Inflammatory macrophage treated with lipopolysaccharide for 1 hour (primary cell): ENCODE measurements at regions not wholly inside any gene's neighbourhood (a gene's known extent, or its start where the extent isn't known, plus 50 kb on each side); places are given as distances from the start of the nearest gene placed in this dataset.
"Not testable (repeated sequence)": the region's sequence is repeated elsewhere in the genome, so short reads cannot be mapped to it uniquely, and the experiment has no call there.

Experiments
- DNase-seq, 2 donors: peaks; one replicate each; pipeline ENCODE4 v3.0.0-alpha.2; 2020 to 2022

DNA sequence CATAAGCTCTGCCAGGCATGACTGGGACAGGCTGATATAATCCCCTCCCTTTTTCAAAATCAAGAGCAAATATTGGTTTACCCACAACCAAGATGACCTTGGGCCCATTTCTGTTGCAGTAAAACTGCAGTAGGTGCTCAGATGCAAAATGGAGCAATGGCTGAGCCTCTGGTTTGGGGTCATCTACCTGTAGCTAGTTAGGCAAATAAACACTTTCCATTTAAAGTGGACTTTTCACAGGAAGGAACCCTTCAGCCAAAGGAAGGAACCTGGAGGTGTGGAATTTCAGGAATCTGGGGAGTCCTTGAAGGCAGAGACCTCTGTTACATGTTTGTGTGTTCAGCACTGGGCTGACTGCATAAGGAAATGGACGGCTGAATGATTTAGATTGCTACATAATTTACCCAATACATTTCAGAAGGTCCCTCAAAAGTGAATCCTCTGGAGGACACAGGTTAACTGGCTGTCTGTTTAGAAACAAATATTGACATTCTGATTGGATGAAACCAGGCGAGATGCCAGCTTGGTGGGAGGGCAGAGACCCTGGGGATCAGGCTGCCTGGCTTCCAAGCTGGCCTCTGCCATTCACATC is 170.1 kb upstream of the ZNF618 start:
- no peak for DNase-seq

DNA sequence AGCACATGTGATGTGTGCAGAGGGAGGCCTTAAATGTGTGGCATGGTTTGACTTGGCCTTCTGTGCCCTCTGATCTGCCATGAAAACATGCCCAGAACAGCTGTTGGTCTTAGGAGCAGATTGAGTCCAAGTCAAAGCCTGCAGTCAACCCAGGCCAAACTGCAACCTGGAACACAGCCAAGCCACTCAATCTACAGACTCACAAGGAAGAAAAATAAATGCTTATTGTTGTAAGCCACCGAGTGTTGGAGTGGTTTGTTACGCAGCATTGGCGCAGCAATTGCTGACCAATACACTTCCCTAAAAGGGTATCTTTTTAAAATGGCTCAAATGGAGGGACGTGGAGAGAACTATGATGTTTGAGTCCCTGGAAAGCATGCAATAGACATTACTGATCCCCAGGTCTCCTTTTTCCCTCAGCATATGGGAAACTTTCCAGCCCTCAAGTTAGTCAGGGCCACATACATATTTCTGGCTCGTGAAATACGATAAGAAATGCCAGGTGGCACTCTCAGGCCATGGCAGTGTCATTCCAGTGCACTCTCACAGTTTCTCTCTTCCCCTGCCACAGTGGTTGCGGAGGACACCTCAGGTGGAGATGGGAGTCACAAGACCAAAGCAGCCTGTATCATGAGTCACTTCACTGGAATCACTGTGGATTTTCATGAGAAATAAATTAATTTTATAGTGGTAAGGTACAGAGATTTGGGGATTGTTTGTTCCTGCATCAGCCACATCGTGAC is 168.0 kb upstream of the ZNF618 start:
- no peak for DNase-seq

DNA sequence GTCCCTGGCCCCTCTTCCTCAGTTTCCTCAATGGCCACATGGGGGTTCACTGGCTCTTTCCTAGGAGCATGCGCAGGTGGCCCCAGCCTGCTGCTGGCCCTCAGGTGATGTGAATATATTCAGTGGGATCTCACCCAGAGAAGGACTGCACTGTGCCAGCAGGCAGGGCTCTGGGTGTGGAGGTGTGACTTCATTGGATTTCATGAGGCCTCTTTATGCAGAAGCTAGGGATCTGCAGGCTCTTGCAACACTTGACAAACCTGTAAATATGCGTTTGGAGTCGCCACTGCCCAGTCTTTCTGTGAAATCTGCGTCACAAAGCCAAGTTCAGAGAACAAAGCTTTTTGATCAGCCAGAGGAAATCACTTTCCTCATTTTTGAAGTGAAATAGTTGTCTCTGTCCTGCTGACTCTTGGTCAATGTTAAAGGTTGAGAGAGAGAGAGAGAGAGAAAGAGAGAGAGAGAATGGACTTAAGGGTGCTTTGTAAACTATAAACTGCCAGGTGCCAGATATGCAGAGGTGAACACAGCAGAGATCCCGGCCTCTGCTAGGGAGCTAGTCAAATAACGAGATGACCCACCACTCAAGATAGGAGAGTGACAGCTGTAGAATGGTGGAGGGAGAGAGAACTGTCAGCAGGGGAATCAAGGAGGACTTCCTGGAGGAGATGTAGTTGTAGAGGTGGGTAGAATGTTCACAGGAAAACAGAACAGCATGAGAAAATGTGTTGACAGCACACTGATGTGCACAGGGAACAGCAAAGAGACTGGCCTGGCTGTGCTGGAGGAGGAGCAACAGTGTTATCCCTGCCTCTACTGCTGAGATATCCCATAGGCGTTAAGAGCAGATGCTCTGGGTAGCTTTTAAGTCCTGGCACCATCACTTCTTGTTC is 167.0 kb upstream of the ZNF618 start:
- no peak for DNase-seq

DNA sequence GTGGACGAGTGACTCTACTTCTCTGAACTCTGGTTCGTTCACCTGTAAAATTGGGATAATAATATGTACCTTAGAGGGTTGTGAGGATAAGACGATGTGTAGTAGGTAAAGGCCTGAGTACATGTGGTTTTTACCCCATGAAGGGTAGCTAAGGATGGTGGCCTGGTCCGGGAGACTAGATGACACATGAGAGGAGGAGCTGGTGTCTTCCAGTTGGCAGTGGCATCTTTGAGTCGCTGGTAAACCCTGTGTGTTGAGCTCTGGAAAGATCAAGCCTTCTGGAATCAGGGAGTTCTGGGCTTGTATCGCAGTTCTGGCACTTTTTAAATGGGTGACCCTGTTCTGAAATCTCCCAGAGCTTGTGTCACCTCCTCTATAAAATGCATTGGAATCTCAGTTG is 166.4 kb upstream of the ZNF618 start:
- DNase-seq, result no peak

DNA sequence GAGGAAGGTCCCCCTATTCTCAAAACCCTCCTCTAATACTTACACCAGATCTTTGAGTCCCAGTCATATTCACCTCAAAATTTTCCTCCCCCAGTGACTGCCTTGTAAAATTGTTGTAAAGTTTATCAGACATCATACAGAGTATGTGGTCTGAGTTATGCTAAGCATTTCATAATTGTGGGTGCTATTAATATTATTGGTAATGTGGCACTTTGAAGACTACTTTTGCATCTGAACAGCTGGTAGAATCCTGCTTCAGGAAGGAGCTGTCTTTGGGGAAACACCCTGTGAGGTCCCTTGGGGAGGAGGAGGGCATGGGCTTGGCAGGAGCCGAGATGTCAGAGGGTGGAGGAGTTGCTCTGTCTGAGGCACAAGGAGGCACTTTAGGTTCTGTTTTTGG is 164.9 kb upstream of the ZNF618 start:
- DNase-seq, result no peak

DNA sequence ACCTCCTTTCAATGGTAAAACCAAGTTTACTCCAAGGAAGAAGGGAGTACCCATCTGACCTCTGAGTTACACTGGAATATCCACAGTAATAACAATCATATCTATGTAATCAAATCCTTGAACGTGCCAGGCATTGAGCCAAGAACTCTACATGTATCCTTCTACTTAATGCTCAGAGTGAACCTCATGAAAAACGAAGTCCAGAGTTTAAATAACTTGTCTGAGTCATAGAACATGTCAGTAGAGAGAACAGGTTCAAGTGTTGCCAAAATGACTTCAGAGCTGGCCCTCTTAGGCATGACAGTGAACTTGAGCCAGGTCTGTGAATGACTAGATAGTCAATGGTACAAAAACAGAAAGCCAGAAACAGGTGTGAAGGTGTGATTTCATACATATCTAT is 164.1 kb upstream of the ZNF618 start:
- DNase-seq, result no peak

DNA sequence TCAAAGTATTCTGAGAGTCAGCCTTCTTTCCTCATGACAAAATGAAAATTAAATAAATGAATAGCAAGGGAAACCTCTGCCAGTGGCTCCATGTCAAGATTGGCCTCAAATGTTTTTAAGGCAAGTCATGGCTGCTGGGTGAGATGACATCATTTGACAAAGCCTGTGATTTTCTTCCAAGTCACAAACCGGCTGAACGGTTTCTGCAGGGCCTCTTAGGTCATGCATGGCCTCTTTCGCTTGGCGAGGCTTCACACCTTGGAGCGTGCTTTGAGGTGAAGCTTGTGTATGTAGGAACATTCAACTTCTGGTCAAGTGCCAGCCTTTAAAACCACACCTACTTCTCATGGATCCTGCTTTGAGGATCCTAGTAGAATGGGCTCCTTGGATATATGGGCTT is 161.0 kb upstream of the ZNF618 start:
- no peak for DNase-seq

DNA sequence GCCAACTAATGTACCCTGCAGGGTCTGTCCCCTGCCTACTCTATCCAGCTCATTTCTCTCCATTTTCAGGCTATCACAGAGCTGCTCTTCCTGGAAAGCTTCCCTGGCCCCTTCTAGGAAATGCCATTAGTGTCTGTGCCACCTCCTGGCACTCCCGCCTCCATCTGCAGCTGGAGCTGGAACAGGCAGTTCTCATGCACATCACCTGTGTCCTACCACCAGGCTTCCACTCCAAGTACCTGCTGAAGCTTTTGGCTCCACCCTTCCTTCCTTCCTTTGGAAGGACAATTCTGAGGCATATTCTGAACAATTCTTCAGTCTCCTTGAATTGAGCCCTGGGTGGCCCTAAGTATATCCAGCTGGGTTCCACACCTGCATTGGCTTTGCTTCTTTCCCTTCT is 156.2 kb upstream of the ZNF618 start:
- no peak for DNase-seq

DNA sequence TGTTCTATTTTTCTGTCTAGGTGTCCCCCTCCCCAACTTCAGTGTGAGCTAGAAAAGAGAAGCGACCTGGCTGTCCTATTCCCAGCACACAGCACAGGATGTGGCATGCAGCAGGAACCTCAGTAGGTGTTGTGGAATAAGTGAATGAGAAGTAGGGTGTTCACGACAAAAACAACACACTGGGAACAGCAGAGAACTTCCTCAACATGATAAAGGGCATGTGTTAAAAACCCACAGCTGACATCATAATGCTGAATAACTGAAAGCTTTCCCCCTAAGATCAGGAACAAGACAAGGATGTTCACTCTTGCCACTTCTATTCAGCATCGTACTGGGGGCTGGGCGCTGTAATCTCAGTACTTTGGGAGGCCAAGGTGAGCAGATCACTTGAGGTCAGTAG is 155.6 kb upstream of the ZNF618 start:
- DNase-seq, result peak in 1 of 2 donors; percentile 6

DNA sequence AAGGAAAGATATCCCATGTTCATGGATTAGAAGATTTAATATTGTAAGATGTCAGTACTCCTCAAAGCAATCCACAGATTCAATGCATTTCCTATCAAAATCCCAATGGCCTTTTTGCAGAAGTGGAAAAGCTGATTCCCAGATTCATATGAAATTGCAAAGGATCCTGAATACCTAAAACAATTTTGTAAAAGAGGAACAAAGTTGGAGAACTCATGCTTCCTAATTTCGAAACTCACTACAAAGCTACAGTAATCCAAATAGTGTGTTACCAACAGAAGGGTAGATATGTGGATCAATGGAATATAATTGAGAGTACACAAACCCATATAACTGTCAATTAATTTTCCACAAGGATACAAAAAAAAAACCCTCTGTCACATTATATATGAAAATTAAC is 154.3 kb upstream of the ZNF618 start:
- DNase-seq, result peak; percentile 24 to 26

DNA sequence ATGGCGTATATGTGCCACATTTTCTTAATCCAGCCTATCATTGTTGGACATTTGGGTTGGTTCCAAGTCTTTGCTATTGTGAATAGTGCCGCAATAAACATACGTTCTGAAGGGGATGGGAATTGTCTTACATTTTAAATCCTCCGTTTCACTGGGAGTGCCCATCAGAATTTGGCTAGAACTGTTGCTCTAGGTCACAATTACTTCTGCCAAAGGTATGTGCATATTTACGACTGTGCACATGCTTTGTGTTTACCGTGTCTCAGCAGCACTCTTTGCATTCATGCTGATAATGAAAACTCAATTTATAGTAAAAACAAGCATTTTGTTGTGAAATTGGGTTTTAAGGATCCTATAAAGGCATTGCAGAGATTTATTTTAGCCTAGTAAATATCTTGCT is 151.9 kb upstream of the ZNF618 start:
- no peak for DNase-seq

DNA sequence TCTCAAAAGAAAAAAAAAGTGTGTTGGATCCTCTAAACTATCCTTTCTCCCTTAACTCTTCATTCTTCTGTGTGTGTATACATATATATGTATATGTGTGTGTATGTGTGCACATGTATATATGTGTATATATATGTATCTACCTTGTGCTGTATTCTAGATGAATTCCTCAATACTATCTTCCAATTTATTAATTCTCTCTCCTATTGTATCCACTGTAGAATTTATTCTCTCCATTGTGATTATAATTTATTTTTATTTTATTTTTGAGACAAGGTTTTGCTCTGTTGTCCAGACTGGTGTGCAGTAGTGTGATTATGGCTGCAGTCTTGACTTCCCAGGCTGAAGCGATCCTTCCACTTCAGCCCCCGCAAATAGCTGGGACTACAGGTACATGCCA is 147.1 kb upstream of the ZNF618 start:
- DNase-seq, result no peak

DNA sequence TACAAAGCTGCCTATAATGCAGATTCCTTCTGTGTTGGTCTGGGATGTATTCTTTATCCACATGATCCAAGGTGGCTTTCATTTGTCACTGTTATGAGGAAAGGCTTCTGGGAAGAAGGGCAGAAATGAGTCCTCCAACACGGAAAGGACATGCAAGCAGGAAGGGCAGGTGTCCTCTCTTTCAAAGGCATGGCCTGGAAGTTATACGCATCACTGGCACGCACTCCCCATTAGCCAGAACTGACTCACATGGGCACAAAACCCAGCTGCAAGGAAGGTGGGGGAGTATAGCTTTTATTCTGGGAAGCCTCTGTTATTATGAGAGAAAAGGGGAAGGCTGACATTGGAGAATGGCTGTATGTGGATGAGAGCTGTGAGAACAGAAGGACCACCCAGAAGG is 141.3 kb upstream of the ZNF618 start:
- no peak for DNase-seq

DNA sequence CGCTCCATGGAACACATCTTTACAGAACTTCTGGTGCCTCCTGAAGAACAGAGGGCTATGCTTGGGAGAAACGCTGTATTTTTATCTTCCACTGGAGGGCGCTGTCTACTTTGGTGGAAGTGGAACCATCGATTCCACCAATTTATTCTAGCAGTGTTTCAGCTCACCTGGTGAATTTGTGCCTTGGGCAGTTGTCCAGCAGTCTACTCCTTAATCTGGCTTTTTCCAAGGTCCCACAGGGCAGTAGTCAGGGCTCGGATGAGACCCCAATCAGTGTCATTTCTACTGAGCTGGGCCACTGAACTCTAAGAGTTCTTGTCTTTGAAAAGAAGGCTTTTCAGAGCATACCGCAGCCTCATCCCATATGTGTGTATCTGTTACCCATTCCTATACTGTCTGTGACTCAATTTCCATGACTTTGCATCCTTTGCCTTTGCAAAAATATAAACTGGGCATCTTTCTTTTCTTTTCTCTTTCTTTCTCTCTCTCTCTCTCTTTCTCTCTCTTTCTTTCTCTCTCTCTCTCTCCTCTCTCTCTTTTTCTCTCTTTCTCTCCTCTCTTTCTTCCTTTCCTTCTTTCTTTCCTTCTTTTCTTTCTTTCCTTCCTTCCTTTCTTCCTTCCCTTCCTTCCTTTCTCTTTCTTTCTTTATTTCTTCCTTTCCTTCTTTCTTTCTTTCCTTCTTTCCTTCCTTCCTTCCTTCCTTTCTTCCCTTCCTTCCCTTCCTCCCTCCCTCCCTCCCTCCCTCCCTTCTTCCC is 138.4 kb upstream of the ZNF618 start:
- DNase-seq, result peak; percentile 35 to 85

DNA sequence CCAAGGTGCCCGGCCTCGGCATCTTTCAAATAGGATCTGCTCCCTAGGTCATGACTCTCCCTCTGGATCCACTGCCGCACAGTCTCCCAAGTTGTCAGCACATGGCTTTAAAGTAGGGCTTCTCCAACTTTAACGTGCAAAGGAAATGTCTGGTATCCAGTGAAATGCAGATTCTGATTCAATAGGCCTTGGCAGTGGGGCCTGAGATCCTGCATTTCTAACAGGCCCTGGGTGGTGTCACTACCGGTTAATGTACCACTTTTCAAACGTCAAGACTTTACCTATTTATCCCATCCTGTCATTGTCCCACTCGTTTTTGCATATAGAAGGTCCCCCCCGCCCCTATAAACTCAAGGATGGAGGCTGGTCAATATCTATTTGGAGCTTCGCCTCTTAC is 137.6 kb upstream of the ZNF618 start:
- no peak for DNase-seq

DNA sequence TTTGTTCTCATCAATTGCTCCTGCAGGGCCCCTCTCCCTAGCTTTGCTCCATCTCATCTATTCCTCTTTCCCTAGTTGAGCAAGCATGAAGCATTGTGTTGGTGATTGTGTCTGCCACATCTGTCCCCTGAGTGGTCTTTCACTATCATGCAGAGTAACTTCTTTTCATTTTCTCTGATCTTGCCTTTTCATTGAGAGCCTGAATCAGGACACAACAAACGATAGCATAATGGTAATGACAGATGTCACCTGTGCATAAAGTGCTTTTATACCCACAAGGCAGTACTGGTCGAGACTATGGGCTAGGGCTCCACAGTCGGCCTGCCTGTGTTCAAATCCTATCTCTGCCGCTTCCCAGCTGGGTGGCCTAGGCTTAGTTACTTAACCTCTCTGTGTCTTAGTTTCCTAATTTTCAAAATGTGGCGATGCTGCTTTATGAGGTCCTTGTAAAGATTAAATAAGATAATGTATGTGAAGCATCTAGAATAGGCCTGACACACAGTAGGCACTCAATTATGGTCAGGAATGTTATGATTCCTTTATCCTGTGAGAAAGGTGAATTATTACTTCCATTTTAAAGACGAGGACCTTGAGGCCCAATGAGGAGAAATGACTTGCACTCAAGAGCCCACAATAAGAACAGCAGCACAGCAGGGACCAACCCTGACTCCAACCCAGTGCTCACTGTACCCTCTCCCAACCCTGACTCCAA is 137.1 kb upstream of the ZNF618 start:
- no peak for DNase-seq

DNA sequence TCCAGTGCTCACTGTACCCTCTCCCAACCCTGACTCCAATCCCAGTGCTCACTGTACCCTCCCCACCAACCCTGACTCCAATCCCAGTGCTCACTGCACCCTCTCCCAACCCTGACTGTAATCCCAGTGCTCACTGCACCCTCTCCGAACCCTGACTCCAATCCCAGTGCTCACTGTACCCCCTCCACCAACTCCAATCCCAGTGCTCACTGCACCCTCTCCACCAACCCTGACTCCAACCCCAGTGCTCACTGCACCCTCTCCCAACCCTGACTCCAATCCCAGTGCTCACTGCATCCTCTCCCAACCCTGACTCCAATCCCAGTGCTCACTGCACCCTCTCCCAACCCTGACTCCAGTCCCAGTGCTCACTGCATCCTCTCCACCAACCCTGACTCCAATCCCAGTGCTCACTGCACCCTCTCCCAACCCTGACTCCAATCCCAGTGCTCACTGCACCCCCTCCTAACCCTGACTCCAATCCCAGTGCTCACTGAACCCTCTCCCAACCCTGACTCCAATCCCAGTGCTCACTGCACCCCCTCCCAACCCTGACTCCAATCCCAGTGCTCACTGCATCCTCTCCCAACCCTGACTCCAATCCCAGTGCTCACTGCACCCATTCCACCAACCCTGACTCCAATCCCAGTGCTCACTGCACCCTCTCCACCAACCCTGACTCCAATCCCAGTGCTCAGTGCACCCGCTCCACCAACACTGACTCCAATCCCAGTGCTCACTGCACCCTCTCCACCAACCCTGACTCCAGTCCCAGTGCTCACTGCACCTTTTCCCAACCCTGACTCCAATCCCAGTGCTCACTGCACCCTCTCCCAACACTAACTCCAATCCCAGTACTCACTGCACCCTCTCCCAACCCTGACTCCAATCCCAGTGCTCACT is 136.3 kb upstream of the ZNF618 start:
- DNase-seq, result not testable (repeated sequence)

DNA sequence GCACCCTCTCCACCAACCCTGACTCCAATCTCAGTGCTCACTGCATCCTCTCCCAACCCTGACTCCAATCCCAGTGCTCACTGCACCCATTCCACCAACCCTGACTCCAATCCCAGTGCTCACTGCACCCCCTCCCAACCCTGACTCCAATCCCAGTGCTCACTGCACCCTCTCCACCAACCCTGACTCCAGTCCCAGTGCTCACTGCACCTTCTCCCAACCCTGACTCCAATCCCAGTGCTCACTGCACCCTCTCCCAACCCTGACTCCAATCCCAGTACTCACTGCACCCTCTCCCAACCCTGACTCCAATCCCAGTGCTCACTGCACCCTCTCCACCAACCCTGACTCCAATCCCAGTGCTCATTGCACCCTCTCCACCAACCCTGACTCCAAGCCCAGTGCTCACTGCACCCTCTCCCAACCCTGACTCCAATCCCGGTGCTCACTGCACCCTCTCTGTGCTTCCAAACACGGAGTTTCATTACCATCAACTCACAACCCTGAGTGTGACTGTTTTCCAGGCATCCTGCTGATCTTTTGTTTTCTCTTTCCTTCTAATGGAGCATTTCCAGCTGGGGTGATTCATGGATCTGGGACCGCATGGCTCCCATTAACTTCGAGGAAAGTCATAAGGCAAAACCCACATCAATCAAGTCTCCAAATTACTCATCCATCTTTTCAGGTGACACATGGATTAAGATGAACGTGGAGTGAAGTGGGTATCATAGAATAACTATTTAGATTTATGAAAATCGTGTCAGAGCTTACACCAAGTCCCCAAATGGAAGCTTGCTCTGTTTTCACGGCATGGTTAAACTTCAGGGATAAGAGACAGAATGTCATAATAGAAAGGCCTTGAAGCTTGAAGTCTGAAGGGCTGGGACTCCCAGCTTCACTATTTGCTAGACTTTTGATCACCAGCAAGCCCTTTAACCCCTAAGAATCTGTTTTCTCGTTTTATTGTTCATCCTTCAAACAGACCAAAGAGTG is 135.3 kb upstream of the ZNF618 start:
- not testable (repeated sequence) for DNase-seq

DNA sequence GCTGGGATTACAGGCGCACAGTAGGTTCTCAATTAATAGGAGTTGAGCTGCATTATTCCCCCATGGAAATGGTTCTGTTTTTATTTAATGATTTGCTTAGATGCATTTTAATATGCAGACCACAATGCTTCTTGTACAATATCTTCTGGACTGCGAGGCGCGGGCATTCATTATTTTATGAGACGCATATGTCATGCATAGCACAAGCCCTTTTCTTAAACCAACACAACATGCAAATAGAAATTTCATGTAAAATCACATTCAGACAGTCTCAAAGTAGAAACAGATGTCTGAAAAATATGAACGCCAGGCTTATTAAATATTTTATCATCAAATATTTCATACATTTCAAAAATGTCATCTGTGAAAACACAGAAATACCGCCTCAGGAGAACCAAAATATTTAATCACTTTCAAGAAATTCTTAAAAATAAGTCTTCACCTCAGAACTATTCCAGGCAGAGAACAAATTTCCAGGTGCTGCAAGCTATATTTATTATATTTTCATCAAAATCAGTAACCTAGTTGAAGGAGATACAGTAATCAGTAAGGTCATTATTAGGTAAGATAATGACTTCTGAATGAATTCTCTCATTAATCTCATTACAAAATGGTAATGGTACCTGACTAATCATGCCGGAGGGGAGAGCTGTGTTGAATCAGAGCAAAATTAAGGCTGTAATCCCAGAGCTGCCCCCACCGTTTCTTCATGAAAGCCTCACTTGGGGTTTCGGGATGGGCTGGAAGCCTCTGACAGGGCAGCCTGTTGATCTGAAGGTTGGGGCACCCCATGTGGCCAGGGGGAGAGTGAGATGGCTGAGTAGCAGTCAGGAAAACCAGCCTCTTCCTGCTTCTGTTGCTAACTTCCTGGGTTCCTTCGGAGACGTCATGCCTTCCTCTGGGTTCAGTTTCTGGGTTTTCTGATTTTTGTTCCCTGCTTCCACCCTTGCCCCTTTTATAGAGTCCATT is 133.9 kb upstream of the ZNF618 start:
- DNase-seq, result no peak
